Left renal cortex interstitium (tissue), 4 donors: ENCODE measurements at regions not wholly inside any gene's neighbourhood (a gene's known extent, or its start where the extent isn't known, plus 50 kb on each side); places are given as distances from the start of the nearest gene placed in this dataset.

Experiments
- DNase-seq, 4 donors: peaks; one replicate each; pipeline ENCODE4 v3.0.0-alpha.2; 2013; ENCODE audit warnings: low read depth in 4 of 4, low spot score in 2 of 4, missing footprints in 1 of 4

- DNase-seq: no peak
Observed at GRCh38 chr10:59125666-59126065, 50.8 kb upstream of the PHYHIPL start.

- no peak for DNase-seq
Observed at GRCh38 chr10:59126261-59126660, 50.2 kb upstream of the PHYHIPL start.
